ENCODE measurements at regions not wholly inside any gene's neighbourhood (a gene's known extent, or its start where the extent isn't known, plus 50 kb on each side); places are given as distances from the start of the nearest gene placed in this dataset.

- Histone ChIP-seq H4K20me1 (ENCODE audit: insufficient read depth, low read length) (no peaks in the 10 kb centered on the region), H3K9me3 (replicated peaks in 1 of 2; ENCODE audit: control insufficient read depth in 1 of 2, insufficient read depth in 1 of 2, low read length in 2 of 2) (no peaks in the 10 kb centered on the region), H3K27me3 (ENCODE audit: control insufficient read depth in 2 of 2, insufficient read depth in 2 of 2, low read length in 2 of 2) (no peaks in the 10 kb centered on the region), H3K36me3 (replicated peaks in 1 of 2; ENCODE audit: control insufficient read depth in 1 of 2, insufficient read depth in 2 of 2, low read length in 2 of 2) (no peaks in the 10 kb centered on the region), H3K4me1 (ENCODE audit: control insufficient read depth in 1 of 2, insufficient read depth in 2 of 2, low read length in 2 of 2) (no peaks in the 10 kb centered on the region), H2AFZ (ENCODE audit: insufficient read depth, low read depth, low read length, poor library complexity, severe bottlenecking) (no peak overlapping the region), H3K4me2 (replicated peaks; ENCODE audit: extremely low read depth, low read length, poor library complexity, severe bottlenecking) (no peak overlapping the region), H3K4me3 (replicated peaks in 1 of 3; ENCODE audit: low read depth in 2 of 3, low read length in 3 of 3) (no peak overlapping the region), H3K9ac (ENCODE audit: insufficient read depth, low read length, poor library complexity, severe bottlenecking) (no peak overlapping the region), H3K79me2 (ENCODE audit: insufficient read depth, low read length) (no peaks in the 10 kb centered on the region), H3K27ac (ENCODE audit: low read depth in 1 of 2, low read length in 2 of 2) (no peak overlapping the region)
- H3K36me3 Mint-ChIP-seq: no peaks in the 10 kb centered on the region
- no peak for DNase-seq
- H3K9me3 Mint-ChIP-seq: peaks cover 0 to 3% (median 0%) of the 10 kb centered on the region in 7 donors
- no peak overlapping the region for H3K4me3 Mint-ChIP-seq
- intact Hi-C loops (cut with micrococcal nuclease): no loop called here
- H3K27me3 Mint-ChIP-seq (ENCODE audit: low read depth in 3 of 3): no peaks in the 10 kb centered on the region
- TF ChIP-seq CTCF (IDR thresholded peaks at IDR 0.05): no peak
- no peaks in the 10 kb centered on the region for H3K4me1 Mint-ChIP-seq
- no peak overlapping the region for H3K27ac Mint-ChIP-seq
Observed at GRCh38 chr12:83980398-83980797, 932.2 kb downstream of the SLC6A15 start.

GRCh38 chr12:83979785-83980184, 932.8 kb downstream of the SLC6A15 start:
- Histone ChIP-seq H4K20me1 (ENCODE audit: insufficient read depth, low read length) (no peaks in the 10 kb centered on the region), H3K4me3 (replicated peaks in 1 of 3; ENCODE audit: low read depth in 2 of 3, low read length in 3 of 3) (no peak overlapping the region), H3K4me2 (replicated peaks; ENCODE audit: extremely low read depth, low read length, poor library complexity, severe bottlenecking) (no peak overlapping the region), H3K9ac (ENCODE audit: insufficient read depth, low read length, poor library complexity, severe bottlenecking) (no peak overlapping the region), H3K4me1 (ENCODE audit: control insufficient read depth in 1 of 2, insufficient read depth in 2 of 2, low read length in 2 of 2) (no peaks in the 10 kb centered on the region), H2AFZ (ENCODE audit: insufficient read depth, low read depth, low read length, poor library complexity, severe bottlenecking) (no peak overlapping the region), H3K27ac (ENCODE audit: low read depth in 1 of 2, low read length in 2 of 2) (no peak overlapping the region), H3K27me3 (ENCODE audit: control insufficient read depth in 2 of 2, insufficient read depth in 2 of 2, low read length in 2 of 2) (no peaks in the 10 kb centered on the region), H3K79me2 (ENCODE audit: insufficient read depth, low read length) (no peaks in the 10 kb centered on the region), H3K9me3 (replicated peaks in 1 of 2; ENCODE audit: control insufficient read depth in 1 of 2, insufficient read depth in 1 of 2, low read length in 2 of 2) (no peaks in the 10 kb centered on the region), H3K36me3 (replicated peaks in 1 of 2; ENCODE audit: control insufficient read depth in 1 of 2, insufficient read depth in 2 of 2, low read length in 2 of 2) (no peaks in the 10 kb centered on the region)
- H3K4me3 Mint-ChIP-seq: no peak overlapping the region
- TF ChIP-seq CTCF (IDR thresholded peaks at IDR 0.05): no peak
- no peaks in the 10 kb centered on the region for H3K36me3 Mint-ChIP-seq
- no peak for DNase-seq
- H3K27me3 Mint-ChIP-seq (ENCODE audit: low read depth in 3 of 3): no peaks in the 10 kb centered on the region
- peaks cover 0 to 3% (median 0%) of the 10 kb centered on the region in 7 donors for H3K9me3 Mint-ChIP-seq
- intact Hi-C loops (cut with micrococcal nuclease): no loop called here
- H3K4me1 Mint-ChIP-seq: no peaks in the 10 kb centered on the region
- H3K27ac Mint-ChIP-seq: no peak overlapping the region
- whole genome bisulfite sequencing (ENCODE audit: insufficient coverage): 73% methylated on average over 1 of the region's 2 CpGs

Measured in CD14-positive monocyte (primary cell).